ENCODE measurements at regions not wholly inside any gene's neighbourhood (a gene's known extent, or its start where the extent isn't known, plus 50 kb on each side); places are given as distances from the start of the nearest gene placed in this dataset.
A peak's percentile ranks its signal among the peaks of the same experiment; 100 is the strongest.

- WGBS, 4 donors = 78 to 91% (median 87%) methylated on average over 9 of the region's 9 CpGs
- TF ChIP-seq POLR2A (IDR thresholded peaks at IDR 0.05) = no peak
- TF ChIP-seq, protein P1, sequence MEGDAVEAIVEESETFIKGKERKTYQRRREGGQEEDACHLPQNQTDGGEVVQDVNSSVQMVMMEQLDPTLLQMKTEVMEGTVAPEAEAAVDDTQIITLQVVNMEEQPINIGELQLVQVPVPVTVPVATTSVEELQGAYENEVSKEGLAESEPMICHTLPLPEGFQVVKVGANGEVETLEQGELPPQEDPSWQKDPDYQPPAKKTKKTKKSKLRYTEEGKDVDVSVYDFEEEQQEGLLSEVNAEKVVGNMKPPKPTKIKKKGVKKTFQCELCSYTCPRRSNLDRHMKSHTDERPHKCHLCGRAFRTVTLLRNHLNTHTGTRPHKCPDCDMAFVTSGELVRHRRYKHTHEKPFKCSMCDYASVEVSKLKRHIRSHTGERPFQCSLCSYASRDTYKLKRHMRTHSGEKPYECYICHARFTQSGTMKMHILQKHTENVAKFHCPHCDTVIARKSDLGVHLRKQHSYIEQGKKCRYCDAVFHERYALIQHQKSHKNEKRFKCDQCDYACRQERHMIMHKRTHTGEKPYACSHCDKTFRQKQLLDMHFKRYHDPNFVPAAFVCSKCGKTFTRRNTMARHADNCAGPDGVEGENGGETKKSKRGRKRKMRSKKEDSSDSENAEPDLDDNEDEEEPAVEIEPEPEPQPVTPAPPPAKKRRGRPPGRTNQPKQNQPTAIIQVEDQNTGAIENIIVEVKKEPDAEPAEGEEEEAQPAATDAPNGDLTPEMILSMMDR (IDR thresholded peaks at IDR 0.05) = no peak
- Histone ChIP-seq H3K27me3 (no peaks in the 10 kb centered on the region), H3K4me1 (peaks cover 0 to 5% (median 0%) of the 10 kb centered on the region in 12 donors), H3K4me3 (no peak overlapping the region), H3K27ac (no peak overlapping the region), H3K9me3 (peaks cover 0 to 12% (median 0%) of the 10 kb centered on the region in 12 donors), H3K36me3 (peaks cover 0 to 31% (median 22%) of the 10 kb centered on the region in 9 donors)
- DNase-seq (peak in 1 of 5 donors; percentile 23), ATAC-seq (no peak)
- intact Hi-C loops (cut with DNase I) = no loop called here
Measured at GRCh38 chr17:21532763-21533385, 156.7 kb downstream of the KCNJ12 start.

GRCh38 chr17:21535686-21536375, 156.5 kb upstream of the KCNJ18 start:
- Histone ChIP-seq H3K4me3 (no peak overlapping the region), H3K27ac (no peak overlapping the region), H3K36me3 (peaks cover 0 to 36% (median 22%) of the 10 kb centered on the region in 9 donors), H3K4me1 (no peaks in the 10 kb centered on the region), H3K27me3 (no peaks in the 10 kb centered on the region), H3K9me3 (peaks cover 0 to 30% (median 6%) of the 10 kb centered on the region in 12 donors)
- DNase-seq (no peak), ATAC-seq (no peak)
- intact Hi-C loops (cut with DNase I) = no loop called here
- 82 to 91% (median 86%) methylated on average over 1 of the region's 1 CpG for WGBS, 4 donors
- TF ChIP-seq POLR2A (IDR thresholded peaks at IDR 0.05) = no peak
- TF ChIP-seq, protein P1 (IDR thresholded peaks at IDR 0.05) = no peak

DNA sequence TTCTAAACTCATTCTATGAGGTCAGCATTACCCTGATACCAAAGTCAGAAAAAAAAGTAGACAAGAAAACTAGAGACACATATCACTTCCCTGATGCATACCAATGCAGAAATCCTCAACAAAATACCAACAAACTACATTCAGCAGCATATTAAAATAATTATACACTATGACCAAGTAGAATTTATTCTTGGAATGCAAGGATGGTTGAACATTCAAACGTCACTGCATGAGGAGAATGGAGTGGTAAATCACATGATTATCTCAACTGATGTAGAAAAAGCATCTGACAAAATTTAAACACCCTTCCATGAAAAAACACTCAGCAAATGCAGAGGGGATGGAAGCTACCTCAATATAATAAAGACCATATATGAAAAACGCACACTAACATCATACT, 155.0 kb upstream of the KCNJ18 start:
- WGBS, 4 donors = 88 to 92% (median 91%) methylated on average over 2 of the region's 2 CpGs
- intact Hi-C loops (cut with DNase I) = no loop called here
- Histone ChIP-seq H3K27ac (no peak overlapping the region), H3K9me3 (peaks cover 0 to 30% (median 6%) of the 10 kb centered on the region in 12 donors), H3K27me3 (no peaks in the 10 kb centered on the region), H3K36me3 (peaks cover 0 to 36% (median 23%) of the 10 kb centered on the region in 9 donors), H3K4me1 (no peaks in the 10 kb centered on the region), H3K4me3 (no peak overlapping the region)
- no peak for TF ChIP-seq POLR2A (IDR thresholded peaks at IDR 0.05)
- TF ChIP-seq, protein P1 (IDR thresholded peaks at IDR 0.05) = no peak
- ATAC-seq = no peak
- no peak for DNase-seq

GRCh38 chr17:21538615-21539014, 153.7 kb upstream of the KCNJ18 start:
- TF ChIP-seq POLR2A (IDR thresholded peaks at IDR 0.05) = no peak
- TF ChIP-seq, protein P1 (IDR thresholded peaks at IDR 0.05) = no peak
- intact Hi-C loops (cut with DNase I) = no loop called here
- WGBS, 4 donors = 91 to 100% (median 97%) methylated on average over 1 of the region's 1 CpG

More at GRCh38 chr17:21538615-21539014, 153.7 kb upstream of the KCNJ18 start:
- Histone ChIP-seq H3K4me3 (no peak overlapping the region), H3K27ac (no peak overlapping the region), H3K27me3 (no peaks in the 10 kb centered on the region), H3K4me1 (no peaks in the 10 kb centered on the region), H3K9me3 (peaks cover 0 to 30% (median 6%) of the 10 kb centered on the region in 12 donors), H3K36me3 (peaks cover 0 to 31% (median 20%) of the 10 kb centered on the region in 9 donors)
- DNase-seq (no peak), ATAC-seq (no peak)

All from heart left ventricle (tissue), 16 donors.